Epithelial cell of proximal tubule (primary cell): ENCODE measurements at regions not wholly inside any gene's neighbourhood (a gene's known extent, or its start where the extent isn't known, plus 50 kb on each side); places are given as distances from the start of the nearest gene placed in this dataset.

Experiments
- DNase-seq: peaks from one replicate; pipeline ENCODE4 v3.0.0-alpha.2; 2011; ENCODE audit warnings: low read depth
- H3K4me3 ChIP-seq: 2 replicates; pipeline ENCODE4 v1.5.1; 2011; ENCODE audit warnings: low read depth, mild to moderate bottlenecking, low read length
- TF ChIP-seq, protein P1 (sequence below): conservative IDR thresholded peaks from 2 replicates; pipeline ENCODE4 v1.5.1; 2012; ENCODE audit warnings: low read depth, mild to moderate bottlenecking, low read length

- TF ChIP-seq, protein P1, sequence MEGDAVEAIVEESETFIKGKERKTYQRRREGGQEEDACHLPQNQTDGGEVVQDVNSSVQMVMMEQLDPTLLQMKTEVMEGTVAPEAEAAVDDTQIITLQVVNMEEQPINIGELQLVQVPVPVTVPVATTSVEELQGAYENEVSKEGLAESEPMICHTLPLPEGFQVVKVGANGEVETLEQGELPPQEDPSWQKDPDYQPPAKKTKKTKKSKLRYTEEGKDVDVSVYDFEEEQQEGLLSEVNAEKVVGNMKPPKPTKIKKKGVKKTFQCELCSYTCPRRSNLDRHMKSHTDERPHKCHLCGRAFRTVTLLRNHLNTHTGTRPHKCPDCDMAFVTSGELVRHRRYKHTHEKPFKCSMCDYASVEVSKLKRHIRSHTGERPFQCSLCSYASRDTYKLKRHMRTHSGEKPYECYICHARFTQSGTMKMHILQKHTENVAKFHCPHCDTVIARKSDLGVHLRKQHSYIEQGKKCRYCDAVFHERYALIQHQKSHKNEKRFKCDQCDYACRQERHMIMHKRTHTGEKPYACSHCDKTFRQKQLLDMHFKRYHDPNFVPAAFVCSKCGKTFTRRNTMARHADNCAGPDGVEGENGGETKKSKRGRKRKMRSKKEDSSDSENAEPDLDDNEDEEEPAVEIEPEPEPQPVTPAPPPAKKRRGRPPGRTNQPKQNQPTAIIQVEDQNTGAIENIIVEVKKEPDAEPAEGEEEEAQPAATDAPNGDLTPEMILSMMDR: no peak
- DNase-seq: no peak
Observed at GRCh38 chr2:45255563-45255962, 246.3 kb upstream of the SIX2 start.

DNA sequence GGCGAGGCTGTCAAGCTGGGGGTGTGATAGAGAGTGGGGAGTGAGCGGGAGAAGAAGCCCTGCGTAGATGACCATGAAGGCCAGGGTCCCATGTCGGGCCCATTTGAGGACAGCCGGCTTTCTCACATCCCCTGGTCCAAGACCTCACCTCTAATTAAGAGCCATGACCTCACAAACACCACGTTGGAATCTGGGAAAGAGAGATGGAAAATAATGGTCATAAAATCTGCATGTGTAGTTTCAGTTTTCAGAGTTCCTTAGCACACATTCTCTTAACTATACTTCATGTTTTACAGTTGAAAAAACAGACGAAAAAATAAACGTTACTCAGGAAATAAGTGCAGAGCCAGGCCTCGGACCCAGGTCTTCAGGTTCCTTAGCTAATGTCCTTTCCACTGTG lies 244.8 kb upstream of the SIX2 start:
- TF ChIP-seq, protein P1: no peak

More at GRCh38 chr2:45255563-45255962, 246.3 kb upstream of the SIX2 start:
- H3K4me3 ChIP-seq: no peak overlapping the region

DNA sequence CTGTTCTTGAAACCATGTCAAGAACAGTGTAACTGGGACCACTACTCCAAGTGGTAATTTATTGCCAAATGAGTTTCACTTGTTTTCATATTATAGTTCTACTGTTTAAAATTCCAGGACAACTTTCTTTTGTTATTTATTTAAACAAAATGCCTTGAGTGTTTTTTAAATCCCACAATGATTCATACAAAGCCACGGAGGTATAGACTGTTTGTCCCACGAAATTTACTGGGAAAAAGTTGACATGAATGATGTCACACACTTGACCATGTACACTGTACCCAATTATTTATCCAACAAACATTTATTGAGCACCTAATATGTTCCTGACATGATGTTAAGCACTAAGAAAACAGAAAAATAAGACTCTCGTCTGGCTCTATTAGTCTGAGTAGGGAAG lies 243.9 kb upstream of the SIX2 start:
- no peak overlapping the region for H3K4me3 ChIP-seq
- no peak for DNase-seq
- TF ChIP-seq, protein P1: no peak

More for the DNA sequence above, 244.8 kb upstream of the SIX2 start:
- H3K4me3 ChIP-seq: no peak overlapping the region
- DNase-seq: no peak

GRCh38 chr2:45250176-45250575 lies 240.9 kb upstream of the SIX2 start:
- TF ChIP-seq, protein P1: no peak
- DNase-seq: no peak
- no peak overlapping the region for H3K4me3 ChIP-seq

- no peak overlapping the region for H3K4me3 ChIP-seq
- DNase-seq: no peak
- TF ChIP-seq, protein P1: no peak
Observed at GRCh38 chr2:45248214-45248613, 239.0 kb upstream of the SIX2 start.

GRCh38 chr2:45244928-45245327 lies 235.7 kb upstream of the SIX2 start:
- TF ChIP-seq, protein P1: no peak
- H3K4me3 ChIP-seq: no peak overlapping the region
- DNase-seq: no peak

DNA sequence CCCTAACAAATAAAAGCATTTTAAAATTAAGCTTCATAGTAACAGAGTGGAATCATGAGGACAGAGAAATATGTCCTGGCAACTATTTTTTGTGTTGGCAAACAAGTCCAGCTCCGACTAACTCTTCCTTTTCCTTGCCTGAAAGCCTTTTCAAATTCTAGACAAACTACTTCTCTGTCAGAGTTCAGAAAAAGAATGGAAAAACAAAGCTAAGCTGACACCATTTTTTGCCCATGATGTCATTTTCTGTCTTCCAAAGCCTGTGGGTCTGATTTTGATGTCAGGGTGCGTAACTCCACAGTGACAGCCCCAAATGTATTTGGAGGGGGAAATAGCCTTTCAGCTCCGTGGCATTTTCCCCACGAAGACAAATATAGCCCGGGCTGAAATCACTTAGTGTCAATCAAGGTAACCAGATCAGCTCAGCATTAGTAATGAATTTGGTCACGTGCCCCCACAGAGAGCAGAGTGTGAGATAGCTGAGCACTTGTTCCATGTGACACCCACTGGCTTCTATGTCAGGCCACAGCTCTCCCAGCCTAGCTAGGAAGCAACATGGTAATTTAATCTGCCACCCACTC lies 233.0 kb upstream of the SIX2 start:
- no peak overlapping the region for H3K4me3 ChIP-seq
- DNase-seq: no peak
- TF ChIP-seq, protein P1: no peak
